ENCODE measurements at regions not wholly inside any gene's neighbourhood (a gene's known extent, or its start where the extent isn't known, plus 50 kb on each side); places are given as distances from the start of the nearest gene placed in this dataset.

DNA sequence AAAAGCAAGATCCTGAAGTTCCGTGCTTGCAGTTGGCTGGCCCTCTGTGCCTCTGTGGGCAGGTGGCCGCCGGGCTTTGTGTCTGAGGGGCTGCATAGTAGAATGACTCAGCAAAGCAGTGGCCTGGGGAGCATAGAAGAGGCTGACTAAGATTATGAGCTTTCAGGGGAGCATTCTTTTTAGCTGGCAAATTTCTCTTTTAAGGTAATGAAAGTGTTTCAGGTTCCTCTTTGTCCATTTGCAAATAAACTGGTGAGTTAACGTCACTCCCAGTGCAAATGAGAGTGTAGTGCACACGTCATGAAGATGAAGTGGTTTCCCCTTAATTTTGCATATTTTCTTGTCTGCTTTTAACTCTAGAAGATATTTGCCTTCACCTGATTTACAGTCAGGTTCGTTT is 98.6 kb downstream of the BCL2L11 start:
- no peak for DNase-seq

DNA sequence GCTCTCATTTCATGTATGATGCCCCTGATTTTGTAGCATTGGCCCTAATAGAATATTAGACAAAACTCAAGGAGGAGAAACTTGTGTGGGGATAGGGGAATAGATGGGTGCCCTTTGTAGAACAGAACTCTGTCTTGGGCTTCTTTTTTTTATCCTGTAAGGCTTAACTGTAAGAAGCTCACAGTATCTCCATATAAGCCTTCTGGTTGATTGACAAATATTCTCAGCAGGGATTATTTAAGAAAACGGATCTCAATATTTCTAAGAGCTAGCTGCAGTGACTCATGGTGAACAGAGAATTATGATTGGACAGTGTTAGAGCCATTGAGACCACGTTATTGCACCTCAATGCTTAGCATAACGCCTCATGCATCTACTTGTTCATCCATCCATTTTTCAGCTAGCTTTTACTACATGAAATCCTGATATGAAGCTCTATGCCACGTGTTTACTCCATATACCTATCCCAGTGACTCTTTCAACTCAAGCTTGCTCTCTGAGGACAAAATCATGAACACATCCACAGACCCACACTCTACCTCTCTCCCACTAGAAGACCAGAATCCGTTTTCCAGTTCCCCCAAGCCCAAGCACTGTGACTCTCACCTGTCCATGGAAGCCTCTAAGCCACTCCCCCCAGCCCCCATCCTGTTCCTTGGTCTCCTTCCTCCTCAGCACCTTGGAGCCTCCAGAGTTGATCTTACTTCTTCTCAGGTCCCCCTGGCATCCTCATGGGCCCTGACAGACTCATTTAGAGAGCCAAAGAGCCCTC is 99.2 kb downstream of the BCL2L11 start:
- no peak for DNase-seq

DNA sequence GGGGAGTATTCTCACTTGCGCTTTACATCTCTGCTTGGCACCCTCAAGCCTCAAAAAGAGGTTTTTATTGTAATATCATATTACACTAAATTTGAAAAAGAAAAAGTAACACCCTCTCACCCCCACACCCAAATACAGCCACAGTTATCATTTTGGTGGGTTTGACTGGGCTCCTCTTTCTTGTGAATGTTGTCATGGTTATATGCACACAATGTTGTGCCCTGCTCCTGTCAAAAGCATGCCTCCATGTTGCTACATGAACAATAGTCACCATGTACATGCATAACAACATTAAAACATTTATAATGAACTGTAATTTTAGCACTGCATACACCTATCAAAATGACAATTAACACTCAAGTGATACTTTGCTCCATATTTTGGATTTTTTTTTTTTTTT is 100.2 kb downstream of the BCL2L11 start:
- no peak for DNase-seq

DNA sequence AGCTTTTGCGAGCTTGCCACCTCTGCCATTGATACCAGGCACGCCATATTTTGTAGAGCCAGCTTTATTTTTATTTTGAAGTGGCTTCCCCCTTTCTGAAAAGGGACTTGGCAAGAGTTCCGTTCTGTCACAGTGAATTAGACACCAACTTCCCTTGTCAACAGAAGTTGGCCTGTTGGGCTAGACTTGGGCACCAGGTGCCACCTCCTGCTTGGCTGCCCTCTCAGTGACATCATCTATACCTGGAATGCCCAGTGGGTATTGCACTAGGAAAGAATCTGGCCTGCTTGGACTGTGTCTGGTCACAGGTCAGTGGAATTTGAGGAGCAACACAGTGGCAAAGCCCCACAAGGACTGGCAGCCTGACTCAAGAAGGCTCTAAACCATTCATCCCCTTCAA is 101.0 kb downstream of the BCL2L11 start:
- no peak for DNase-seq

DNA sequence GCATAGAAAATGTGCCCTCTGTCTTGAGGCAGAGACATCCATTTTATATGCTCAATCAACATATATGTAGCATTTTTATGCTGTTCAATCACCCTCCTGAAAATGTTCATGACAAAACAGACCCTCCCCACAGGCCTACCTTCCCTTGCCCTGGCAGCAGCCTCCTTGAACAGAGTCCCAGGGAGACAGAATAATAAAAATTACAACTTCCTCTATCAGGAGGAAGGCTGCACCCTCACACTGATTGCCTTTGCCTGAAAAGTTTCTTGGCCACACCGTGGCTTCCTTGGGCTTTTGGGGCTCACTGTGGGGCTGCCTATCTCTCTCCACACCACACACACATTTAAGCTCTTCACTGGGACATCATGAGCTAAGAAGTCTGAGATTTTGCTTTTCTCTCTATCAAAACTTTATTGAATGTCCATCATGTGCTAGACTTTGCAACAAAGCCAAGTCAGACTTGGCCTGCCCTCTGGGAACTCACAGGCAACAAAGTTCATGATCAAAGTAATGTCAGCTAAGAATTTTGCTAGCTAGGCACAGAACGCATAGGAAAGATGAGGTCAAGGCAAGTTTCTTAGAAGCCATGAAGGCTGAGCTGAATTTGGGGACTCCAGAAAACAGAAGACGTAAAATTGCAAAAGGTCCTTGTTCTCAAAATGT is 101.6 kb downstream of the BCL2L11 start:
- DNase-seq: no peak

DNA sequence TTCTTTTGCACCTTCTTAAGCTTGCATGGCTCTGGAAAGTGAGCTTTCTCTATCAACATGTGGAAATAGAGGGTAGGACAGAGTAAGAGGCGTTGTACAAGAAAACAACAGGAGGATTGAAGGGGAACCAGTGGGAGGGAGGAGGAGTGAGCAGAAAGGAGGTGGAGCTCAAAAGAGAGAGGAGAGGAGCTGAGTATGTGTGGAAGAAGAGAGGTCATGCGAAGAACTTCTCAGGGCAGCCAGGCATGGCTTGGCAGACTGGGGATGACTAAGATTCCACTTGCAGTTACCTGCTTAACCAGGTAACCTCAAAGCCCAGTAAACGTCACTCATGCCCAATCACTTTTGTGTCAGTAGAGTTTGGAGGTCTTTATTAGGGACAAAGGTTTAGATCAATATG is 105.1 kb downstream of the BCL2L11 start:
- DNase-seq: no peak

DNA sequence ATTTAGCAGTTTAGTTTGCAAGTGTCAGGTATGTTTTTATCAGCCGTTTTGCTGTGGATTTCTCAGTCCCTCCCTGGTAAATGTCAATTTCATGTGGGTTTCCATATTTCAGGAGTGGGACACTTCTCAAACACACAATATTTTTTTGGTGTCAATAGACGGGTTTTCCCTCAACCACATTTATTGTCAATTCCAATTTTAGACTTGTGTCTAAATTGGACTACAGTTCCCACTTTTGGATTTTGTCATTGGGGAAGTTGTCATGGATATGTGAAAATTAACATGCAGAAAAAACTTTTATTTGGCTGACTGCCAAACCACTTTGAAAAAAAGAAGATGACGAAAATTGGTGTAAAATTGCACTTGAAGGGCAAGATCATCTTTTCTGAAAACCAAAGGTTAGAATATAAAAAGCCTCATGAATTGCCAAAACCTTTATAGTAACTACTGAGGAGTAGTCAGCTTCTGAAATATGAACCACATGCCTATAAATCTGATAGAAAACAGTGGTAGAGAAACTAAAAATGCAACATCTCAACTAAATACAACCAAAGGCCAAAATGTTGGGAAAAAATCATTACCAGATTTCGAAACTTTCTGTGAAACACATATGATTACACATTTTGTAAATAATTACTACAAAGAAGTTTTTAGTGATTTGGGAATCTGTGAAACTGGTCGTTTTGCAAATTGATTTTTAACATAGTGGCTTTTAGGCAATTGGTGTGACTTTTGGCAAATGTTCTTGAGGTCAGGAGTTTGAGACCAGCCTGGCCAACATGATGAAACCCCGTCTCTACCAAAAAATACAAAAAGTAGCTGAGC is 106.4 kb downstream of the BCL2L11 start:
- DNase-seq: no peak

DNA sequence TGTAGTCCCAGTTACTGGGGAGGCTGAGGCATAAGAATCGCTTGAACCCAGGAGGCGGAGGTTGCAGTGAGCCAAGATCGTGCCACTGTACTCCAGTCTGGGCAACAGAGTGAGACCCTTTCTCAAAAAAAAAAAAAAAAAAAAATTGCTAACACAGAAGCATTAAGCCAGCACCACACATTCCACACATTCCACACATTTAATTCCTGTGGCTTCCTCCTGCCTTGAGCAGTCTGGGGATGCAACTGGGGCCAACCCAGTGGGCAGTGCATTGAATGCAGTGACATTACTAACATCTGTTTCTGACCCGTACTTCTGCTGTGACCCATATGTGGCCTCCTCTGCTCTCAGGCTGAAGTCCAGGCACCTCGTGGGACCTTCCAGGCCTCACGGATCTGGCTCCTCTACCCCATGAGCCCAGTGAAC is 107.0 kb downstream of the BCL2L11 start:
- no peak for DNase-seq

DNA sequence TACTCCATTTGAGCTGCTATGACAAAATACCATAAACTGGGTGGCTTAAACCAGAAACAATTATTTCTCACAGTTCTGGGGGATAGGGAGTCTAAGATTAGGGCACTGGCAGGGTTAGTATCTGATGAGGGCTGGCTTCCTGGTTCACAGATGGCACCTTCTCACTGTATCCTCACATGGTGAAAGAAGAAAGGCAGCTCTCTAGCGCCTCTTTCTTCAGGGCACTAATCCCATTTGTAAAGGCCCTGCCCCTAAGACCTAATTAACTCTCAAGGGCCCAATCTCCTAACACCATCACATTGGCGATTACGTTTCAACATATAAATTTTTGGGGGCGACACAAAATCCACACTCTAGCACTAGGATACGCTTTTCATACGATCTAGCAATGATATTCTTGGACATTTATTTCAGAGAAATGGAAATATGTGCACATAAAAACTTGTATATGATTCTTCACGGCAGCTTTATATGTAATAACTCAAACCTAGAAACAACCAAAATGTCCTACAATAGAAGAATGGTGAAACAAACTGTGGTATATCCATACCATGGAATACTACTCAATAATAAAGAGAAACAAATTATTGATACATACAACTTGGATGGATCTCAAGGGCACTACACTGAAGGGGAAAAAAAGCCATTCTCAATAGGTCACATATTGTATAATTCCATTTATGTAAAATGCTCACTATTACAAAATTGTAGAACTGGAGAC is 111.0 kb downstream of the BCL2L11 start:
- DNase-seq: no peak

DNA sequence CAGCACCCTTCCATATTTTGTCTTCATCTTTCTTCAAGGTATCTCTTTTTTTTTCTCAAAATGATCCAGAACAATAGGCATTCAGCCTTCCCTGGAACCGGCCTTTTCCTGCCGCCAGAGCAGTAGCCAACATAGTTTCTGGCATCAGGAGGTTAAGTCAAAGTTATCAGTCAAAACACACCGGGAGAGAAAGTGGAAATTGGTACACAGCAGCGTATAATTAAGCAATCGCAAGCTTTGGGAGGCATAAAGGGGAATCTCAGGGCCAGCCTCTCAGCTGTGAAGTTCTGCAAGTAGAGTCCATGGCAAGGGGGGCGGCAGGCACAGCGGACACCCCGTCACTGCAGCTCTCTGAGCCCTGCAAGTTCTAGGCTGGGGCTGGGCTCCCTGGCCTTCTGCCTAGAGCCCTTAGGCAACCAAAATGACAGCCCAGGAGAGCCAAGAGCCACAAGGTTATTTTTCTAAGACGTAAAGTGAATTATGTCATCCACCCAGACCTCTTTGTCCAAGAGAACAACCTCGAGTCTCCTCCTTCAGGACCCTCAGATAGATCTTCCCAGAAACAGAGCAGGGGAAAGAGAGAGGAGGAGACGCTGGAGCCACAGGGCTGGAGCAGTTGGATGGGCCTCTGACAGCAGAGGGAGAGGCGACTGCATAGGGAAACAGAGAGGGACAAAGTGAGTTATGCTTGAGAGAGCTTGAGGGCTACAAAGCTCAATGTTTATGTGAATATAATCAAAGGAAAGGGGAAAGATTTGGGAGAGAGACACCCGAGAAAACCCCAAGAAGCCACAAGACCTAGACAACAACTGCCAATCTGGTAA is 114.7 kb downstream of the BCL2L11 start:
- no peak for DNase-seq

DNA sequence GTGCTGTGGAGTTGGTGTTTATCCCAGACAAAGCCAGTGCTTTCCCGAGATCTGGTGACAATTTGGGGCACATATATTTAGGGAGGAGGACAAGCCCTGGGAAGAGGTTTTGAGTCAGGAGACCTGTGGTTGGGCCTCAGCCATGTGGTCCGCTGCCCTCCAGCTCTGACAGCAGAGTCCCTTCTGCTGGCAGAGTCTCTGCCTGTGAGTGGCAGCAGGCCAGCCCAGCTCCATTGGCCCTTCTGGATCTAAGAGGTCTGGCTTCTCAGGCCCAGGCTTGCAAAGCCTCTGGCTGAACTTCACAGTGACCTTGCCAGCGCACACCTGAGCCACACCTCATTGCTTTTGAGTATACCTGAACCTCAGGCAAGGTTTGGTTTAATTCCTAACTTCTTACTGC is 115.3 kb downstream of the BCL2L11 start:
- no peak for DNase-seq

DNA sequence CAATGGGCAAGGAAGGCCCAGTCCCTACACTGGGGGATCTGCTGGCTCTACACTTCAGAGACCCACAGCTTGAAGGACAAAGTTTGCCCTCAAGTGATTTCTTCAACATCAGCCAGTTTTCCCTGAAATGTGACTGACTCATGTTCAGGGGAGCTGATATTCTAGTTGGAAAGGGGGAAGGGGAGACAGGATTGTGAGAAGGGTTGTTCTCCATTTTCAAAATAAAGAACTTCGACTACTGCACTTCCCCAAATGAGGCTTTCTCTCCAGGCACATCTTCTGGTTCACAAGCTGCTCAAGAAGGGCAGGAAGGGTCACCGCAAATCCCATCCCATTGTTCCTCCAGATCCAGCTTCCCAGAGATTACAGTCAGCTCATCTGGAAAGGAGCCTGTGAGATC is 117.6 kb downstream of the BCL2L11 start:
- no peak for DNase-seq

DNA sequence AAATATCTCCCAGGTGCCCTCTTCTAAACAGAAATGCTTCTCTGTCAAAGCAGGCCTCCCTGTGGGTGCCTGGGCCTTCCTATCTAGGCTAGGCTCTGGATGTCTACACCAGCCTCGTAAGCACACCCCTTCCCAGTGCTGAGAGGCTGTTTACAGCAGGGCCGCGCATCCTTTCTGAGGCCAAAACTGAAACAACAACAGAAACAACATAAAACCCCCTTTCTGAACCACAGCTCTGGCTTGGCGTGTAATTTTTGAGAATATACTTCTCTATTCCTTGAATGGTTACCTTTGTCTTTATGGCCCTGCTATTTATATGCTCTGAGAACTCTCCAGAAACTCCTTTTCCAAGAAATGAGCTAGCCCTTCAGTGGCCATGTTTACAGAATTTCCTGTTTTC is 118.4 kb downstream of the BCL2L11 start:
- DNase-seq: no peak

DNA sequence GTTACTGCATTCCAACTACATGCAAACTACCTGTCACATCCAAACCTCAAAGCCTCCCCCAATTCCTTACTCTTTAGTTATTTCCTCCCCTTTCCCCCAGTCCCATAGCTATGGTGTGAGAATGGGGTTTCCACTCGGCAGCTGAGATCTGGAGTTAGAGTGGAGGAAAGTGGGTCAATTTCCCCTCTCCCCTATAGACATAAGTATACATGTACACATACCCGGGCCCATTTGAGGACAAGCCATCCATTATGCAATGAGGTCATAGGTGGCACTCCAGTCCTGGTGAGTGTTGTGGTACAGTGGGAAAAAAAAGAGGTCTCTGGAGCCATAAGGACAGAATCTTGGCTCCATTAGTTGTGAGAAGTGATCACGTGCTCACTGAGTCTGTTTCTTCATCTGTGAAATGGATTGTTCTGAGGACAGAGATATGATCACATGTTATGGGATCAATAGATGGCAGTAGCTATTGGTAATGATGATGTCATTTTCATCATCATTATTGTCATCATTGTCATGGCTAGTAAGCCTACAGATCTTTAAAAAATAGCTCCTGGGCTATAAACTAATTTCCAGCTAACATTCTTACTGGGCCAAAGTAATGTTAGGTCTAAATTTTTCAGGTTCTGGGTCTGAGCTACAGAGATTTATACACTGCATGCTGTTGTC is 119.0 kb downstream of the BCL2L11 start:
- DNase-seq: no peak

DNA sequence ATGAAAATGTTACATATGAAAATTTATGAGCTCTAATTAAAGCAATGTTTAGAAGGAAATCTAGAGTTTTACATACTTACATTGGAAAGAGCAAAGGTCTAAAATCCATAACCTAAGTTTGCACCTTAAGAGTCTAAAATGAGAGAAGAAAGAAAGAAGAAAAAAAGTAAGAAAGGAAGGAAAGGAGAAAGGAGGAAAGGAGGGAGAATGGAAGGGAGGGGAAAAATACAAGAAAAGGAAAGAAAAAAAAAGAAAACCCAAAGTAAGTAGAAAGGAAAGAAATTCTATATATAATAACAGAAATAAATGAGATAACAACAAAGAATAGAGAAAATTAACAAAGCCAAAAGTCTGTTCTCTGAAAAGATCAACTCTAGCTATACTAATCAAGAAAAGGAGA is 122.6 kb downstream of the BCL2L11 start:
- DNase-seq: no peak

DNA sequence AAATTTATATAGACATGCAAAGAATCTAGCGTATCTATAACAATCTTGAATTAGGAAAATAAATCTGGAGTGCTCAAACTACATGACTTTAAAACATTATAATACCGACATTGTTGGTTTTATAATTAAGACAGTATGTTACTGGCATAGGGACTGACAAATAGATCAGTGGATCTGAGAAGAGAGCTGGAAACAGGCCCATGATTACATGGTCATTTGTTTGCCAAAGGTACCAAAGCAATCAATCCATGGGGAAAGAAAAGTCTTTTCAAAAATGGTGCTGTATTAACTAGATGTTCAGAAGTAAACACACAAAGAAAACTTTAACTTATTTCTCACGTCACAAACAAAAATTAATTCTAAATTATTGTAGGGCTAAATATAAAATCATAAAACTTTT is 124.2 kb downstream of the BCL2L11 start:
- DNase-seq: no peak

DNA sequence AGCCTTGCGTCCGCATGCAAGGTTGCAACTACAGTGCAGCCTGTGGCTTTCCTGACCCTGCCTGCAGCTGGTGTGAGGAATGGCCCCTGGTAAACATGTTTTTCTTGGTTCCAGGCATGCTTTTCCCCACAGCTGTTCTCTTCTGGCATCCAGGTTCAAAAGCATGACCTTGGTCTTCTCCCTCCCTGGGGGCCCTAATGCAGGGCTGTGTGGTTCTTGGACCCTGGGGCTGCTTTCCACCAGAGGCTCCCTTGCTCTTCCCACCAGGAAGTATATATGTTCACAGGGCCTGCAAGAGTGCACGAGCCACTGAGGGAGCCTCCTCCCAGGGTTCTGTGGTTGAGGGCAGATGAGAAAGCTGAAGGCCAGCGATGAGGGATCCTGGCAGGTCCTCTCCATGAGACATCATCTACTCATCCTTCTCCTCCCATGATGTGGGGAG is 125.9 kb downstream of the BCL2L11 start:
- no peak for DNase-seq

DNA sequence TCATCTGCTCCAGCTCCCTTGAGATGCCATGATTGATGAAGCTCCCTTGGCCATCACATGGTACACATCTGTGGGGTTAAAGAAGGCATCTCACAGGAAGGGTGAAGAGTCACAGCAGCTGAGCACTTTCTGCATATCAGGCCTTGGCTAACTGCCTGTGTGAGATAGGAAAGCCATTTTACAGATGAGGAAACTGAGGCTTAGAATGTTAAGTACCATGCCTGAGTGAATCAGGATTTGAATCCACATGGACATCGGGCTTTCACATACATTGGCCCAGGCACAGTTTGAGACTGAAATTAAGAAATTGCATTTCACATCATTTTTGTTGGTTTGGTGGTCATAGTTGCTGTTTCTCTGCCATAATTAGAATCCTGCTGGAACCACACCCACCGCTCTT is 126.8 kb downstream of the BCL2L11 start:
- no peak for DNase-seq

DNA sequence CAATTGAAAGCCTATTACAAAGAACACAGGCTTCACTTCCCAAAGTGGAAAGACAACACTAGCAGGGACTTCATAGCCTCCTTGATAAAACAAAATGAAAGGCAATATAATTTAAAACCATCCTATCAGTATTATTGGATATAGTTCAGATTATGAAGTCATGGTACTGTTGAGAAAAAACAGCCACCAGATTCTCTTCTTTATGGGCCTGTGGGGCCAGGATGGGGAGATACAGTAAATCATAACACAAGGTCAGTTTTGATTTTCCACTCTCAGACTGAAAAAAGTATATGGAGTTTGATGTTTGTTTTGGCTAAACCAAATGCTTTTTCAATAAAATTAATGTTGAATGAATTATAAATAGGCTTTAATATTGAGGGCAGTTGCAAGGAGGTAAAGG is 129.1 kb downstream of the BCL2L11 start:
- no peak for DNase-seq

DNA sequence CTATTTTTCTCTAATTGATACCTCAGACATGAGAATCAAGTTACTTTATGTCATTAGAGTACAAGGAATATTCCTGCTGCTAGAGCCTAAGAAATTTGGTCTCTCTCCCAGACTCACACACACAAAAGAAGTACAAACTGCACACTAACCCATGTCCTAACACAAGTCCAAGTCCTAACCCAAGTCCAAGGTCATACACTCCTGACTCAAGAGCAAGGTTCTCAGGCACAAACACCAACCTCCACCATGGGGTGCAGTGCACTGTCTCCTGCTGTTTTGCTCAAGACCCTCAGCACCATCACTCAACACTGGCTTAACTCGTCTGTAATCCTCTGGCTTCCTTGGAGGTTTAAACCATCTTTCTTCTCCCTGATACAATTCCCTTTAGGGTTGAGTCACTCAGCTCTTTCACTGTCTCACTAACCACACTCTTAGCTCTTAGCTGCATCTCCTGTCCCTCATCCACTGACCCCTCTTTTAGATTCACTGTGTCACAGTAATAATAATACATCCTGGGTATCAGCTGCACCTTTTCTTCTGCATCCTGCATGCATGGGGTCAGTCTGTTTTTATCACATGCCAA is 129.8 kb downstream of the BCL2L11 start:
- no peak for DNase-seq

DNA sequence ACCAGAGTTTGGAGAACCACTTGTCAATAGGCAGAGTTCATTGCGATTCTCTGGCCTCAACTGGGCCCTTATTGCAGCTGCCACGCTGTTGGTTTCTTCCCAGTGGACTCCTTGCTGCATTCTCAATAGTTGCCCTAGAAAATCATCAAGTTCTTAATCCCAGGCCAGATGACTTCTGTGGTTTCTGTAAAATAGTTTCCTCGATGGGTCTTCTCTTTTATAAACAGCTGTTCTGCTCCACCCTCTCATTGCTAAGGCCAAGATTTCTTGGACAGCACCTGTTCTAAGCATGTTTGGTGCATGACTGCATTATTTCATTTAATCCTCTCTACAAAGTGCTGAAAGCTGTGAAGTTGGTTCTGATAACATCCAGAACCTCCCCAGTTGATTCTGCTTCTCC is 131.0 kb downstream of the BCL2L11 start:
- DNase-seq: no peak

Data from activated T-cell treated with anti-CD3 and anti-CD28 coated beads, Interleukin-2, amount 50 U/mL, for 48 hours (primary cell).